ENCODE measurements at regions not wholly inside any gene's neighbourhood (a gene's known extent, or its start where the extent isn't known, plus 50 kb on each side); places are given as distances from the start of the nearest gene placed in this dataset.

- peaks cover 65% of the 10 kb centered on the region for H3K9me3 Mint-ChIP-seq
- H3K27me3 Mint-ChIP-seq (ENCODE audit: low read depth) = no peaks in the 10 kb centered on the region
- no peak overlapping the region for H3K27ac Mint-ChIP-seq
- DNase-seq (ENCODE audit: low spot score) = no peak
- H3K4me1 Mint-ChIP-seq (ENCODE audit: low read depth) = no peaks in the 10 kb centered on the region
- no peaks in the 10 kb centered on the region for H3K36me3 Mint-ChIP-seq (ENCODE audit: low read depth)
- no peak overlapping the region for H3K4me3 Mint-ChIP-seq
Observed at GRCh38 chr7:68336594-68336993, 1261.7 kb upstream of the AUTS2 start.

DNA sequence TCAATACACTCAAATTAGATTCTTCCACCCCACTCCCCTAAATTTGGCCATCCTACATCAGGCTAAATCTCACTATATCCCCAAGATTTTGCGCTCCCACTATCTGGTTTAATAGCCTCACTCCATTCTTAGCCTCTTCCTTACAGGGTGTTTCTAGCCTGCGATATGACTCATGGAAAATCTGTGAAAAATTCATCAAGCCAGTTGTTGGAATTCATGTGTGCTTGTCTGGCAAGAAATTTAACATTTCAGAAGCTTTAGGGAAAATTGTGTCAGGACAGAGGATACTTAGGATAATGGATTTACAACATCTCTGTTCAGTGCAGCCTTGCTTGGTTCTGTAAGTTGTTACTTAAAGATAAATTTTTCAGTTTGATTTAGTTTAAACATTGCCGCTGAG, 1249.9 kb upstream of the AUTS2 start:
- H3K4me3 Mint-ChIP-seq = no peak overlapping the region
- no peaks in the 10 kb centered on the region for H3K36me3 Mint-ChIP-seq (ENCODE audit: low read depth)
- H3K27me3 Mint-ChIP-seq (ENCODE audit: low read depth) = no peaks in the 10 kb centered on the region
- no peak for DNase-seq (ENCODE audit: low spot score)
- no peak overlapping the region for H3K27ac Mint-ChIP-seq
- peaks cover 51% of the 10 kb centered on the region for H3K9me3 Mint-ChIP-seq
- H3K4me1 Mint-ChIP-seq (ENCODE audit: low read depth) = no peaks in the 10 kb centered on the region

GRCh38 chr7:68362745-68363518, 1235.3 kb upstream of the AUTS2 start:
- Mint-ChIP-seq H3K9me3 (peaks cover 66% of the 10 kb centered on the region), H3K36me3 (ENCODE audit: low read depth) (no peaks in the 10 kb centered on the region), H3K4me3 (no peak overlapping the region), H3K4me1 (ENCODE audit: low read depth) (no peaks in the 10 kb centered on the region), H3K27ac (no peak overlapping the region), H3K27me3 (ENCODE audit: low read depth) (no peaks in the 10 kb centered on the region)
- DNase-seq (ENCODE audit: low spot score) = no peak

- no peaks in the 10 kb centered on the region for H3K4me1 Mint-ChIP-seq (ENCODE audit: low read depth)
- H3K9me3 Mint-ChIP-seq = peaks cover 68% of the 10 kb centered on the region
- no peak overlapping the region for H3K27ac Mint-ChIP-seq
- no peaks in the 10 kb centered on the region for H3K36me3 Mint-ChIP-seq (ENCODE audit: low read depth)
- no peak overlapping the region for H3K4me3 Mint-ChIP-seq
- no peak for DNase-seq (ENCODE audit: low spot score)
- H3K27me3 Mint-ChIP-seq (ENCODE audit: low read depth) = no peaks in the 10 kb centered on the region
Observed at GRCh38 chr7:68364886-68365625, 1233.2 kb upstream of the AUTS2 start.

DNA sequence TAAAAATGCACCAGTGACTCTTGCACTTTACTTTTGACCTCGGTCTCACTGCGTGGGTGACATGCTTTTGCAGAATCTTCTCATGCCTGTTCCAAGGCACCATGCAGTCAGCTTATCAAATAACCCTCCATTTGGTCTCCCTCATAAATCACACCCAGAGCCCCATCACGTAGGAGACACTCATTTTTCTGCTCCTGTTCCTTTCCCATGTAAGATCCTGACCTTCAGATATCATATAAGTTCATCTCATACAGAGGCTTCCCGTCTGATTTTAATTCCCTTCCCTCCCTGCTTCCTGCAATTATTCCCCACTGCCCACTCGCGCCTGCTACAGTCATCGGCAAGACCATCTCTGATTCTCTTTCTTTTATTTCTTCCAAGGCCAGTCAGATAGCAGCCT, 1226.3 kb upstream of the AUTS2 start:
- Mint-ChIP-seq H3K9me3 (peaks cover 57% of the 10 kb centered on the region), H3K4me1 (ENCODE audit: low read depth) (no peaks in the 10 kb centered on the region), H3K4me3 (no peak overlapping the region), H3K27me3 (ENCODE audit: low read depth) (no peaks in the 10 kb centered on the region), H3K36me3 (ENCODE audit: low read depth) (no peaks in the 10 kb centered on the region), H3K27ac (no peak overlapping the region)
- DNase-seq (ENCODE audit: low spot score) = no peak

DNA sequence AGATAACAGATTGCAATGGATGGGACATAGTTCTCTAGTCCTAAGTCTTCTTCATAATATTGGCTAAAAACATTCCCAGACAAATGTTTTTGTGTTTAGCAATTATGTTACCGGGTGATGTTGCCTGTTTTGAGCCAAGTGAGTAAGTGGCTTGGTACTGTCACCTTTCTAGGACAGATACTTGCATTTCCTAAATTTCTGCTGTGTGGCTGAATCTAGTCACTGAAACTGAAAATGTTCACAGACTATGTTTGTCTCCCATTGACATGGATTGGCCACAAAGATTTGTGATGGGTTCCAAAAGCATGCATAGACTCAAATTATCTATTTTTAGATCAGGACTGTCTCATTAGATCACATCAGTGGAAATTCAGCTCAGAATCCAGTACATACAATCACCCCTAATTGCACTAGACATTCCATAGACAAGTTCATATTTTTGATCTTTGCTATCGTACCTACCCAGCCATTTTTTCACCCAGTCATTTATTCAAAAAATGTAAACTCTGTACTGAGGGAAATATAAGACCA, 1222.1 kb upstream of the AUTS2 start:
- H3K4me1 Mint-ChIP-seq (ENCODE audit: low read depth) = no peaks in the 10 kb centered on the region
- no peak for DNase-seq (ENCODE audit: low spot score)
- H3K36me3 Mint-ChIP-seq (ENCODE audit: low read depth) = no peaks in the 10 kb centered on the region
- H3K4me3 Mint-ChIP-seq = no peak overlapping the region
- peaks cover 55% of the 10 kb centered on the region for H3K9me3 Mint-ChIP-seq
- no peaks in the 10 kb centered on the region for H3K27me3 Mint-ChIP-seq (ENCODE audit: low read depth)
- H3K27ac Mint-ChIP-seq = no peak overlapping the region

DNA sequence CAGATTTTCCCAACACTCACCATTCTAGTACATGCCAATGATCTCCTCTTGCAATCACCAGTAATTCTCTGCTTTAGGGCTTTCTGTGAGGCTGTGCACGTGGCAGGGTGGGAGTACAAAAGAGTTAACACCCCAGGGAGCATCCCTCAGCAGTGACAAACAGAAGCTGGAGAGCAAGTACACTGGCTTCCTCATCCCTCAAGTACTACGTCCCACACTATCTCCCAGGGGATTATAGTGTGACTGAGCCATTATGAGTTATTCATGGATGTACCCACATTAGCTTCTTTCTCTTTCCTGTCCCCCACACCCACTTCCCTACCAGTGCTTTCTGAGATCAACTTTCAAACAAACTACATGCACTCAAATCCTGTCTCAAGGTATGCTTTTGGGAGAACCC, 1216.5 kb upstream of the AUTS2 start:
- Mint-ChIP-seq H3K27ac (no peak overlapping the region), H3K36me3 (ENCODE audit: low read depth) (no peaks in the 10 kb centered on the region), H3K4me1 (ENCODE audit: low read depth) (no peaks in the 10 kb centered on the region), H3K27me3 (ENCODE audit: low read depth) (no peaks in the 10 kb centered on the region), H3K9me3 (peaks cover 62% of the 10 kb centered on the region), H3K4me3 (no peak overlapping the region)
- no peak for DNase-seq (ENCODE audit: low spot score)

- H3K4me3 Mint-ChIP-seq = no peak overlapping the region
- H3K9me3 Mint-ChIP-seq = peaks cover 59% of the 10 kb centered on the region
- H3K27me3 Mint-ChIP-seq (ENCODE audit: low read depth) = no peaks in the 10 kb centered on the region
- H3K27ac Mint-ChIP-seq = no peak overlapping the region
- DNase-seq (ENCODE audit: low spot score) = no peak
- H3K4me1 Mint-ChIP-seq (ENCODE audit: low read depth) = no peaks in the 10 kb centered on the region
- H3K36me3 Mint-ChIP-seq (ENCODE audit: low read depth) = no peaks in the 10 kb centered on the region
Observed at GRCh38 chr7:68384581-68384980, 1213.7 kb upstream of the AUTS2 start.

- Mint-ChIP-seq H3K4me3 (no peak overlapping the region), H3K27me3 (ENCODE audit: low read depth) (no peaks in the 10 kb centered on the region), H3K36me3 (ENCODE audit: low read depth) (no peaks in the 10 kb centered on the region), H3K27ac (no peak overlapping the region), H3K9me3 (peaks cover 59% of the 10 kb centered on the region), H3K4me1 (ENCODE audit: low read depth) (no peaks in the 10 kb centered on the region)
- no peak for DNase-seq (ENCODE audit: low spot score)
Observed at GRCh38 chr7:68393051-68393450, 1205.2 kb upstream of the AUTS2 start.

GRCh38 chr7:68394131-68394530, 1204.1 kb upstream of the AUTS2 start:
- Mint-ChIP-seq H3K27ac (no peak overlapping the region), H3K27me3 (ENCODE audit: low read depth) (no peaks in the 10 kb centered on the region), H3K36me3 (ENCODE audit: low read depth) (no peaks in the 10 kb centered on the region), H3K9me3 (peaks cover 60% of the 10 kb centered on the region), H3K4me1 (ENCODE audit: low read depth) (no peaks in the 10 kb centered on the region), H3K4me3 (no peak overlapping the region)
- no peak for DNase-seq (ENCODE audit: low spot score)

- peaks cover 58% of the 10 kb centered on the region for H3K9me3 Mint-ChIP-seq
- no peaks in the 10 kb centered on the region for H3K36me3 Mint-ChIP-seq (ENCODE audit: low read depth)
- H3K27ac Mint-ChIP-seq = no peak overlapping the region
- DNase-seq (ENCODE audit: low spot score) = no peak
- H3K27me3 Mint-ChIP-seq (ENCODE audit: low read depth) = no peaks in the 10 kb centered on the region
- no peak overlapping the region for H3K4me3 Mint-ChIP-seq
- H3K4me1 Mint-ChIP-seq (ENCODE audit: low read depth) = no peaks in the 10 kb centered on the region
Observed at GRCh38 chr7:68399991-68400590, 1198.2 kb upstream of the AUTS2 start.

DNA sequence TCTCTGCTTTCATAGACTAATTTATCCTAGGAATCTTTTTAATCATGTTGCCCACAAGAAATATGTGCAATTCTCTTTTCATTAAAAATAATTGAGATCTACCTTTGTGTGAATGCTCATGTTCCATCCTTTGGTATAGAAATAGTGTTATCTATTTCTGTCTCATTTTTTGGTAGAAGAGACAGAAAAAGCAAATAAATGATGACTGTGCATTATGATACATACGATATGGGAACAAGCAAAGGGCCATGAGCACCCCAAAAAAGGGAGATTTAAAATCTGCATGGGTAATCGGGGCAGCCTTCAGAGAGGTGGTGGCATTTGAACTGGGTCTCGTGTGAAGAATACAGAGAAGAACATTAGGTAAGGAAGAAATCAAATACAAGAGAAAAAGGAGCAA, 1197.5 kb upstream of the AUTS2 start:
- H3K36me3 Mint-ChIP-seq (ENCODE audit: low read depth) = no peaks in the 10 kb centered on the region
- H3K4me3 Mint-ChIP-seq = no peak overlapping the region
- no peak overlapping the region for H3K27ac Mint-ChIP-seq
- H3K27me3 Mint-ChIP-seq (ENCODE audit: low read depth) = no peaks in the 10 kb centered on the region
- H3K4me1 Mint-ChIP-seq (ENCODE audit: low read depth) = no peaks in the 10 kb centered on the region
- H3K9me3 Mint-ChIP-seq = peaks cover 64% of the 10 kb centered on the region
- no peak for DNase-seq (ENCODE audit: low spot score)

GRCh38 chr7:68401313-68401712, 1197.0 kb upstream of the AUTS2 start:
- Mint-ChIP-seq H3K9me3 (peaks cover 61% of the 10 kb centered on the region), H3K36me3 (ENCODE audit: low read depth) (no peaks in the 10 kb centered on the region), H3K4me3 (no peak overlapping the region), H3K4me1 (ENCODE audit: low read depth) (no peaks in the 10 kb centered on the region), H3K27ac (no peak overlapping the region), H3K27me3 (ENCODE audit: low read depth) (no peaks in the 10 kb centered on the region)
- no peak for DNase-seq (ENCODE audit: low spot score)

DNA sequence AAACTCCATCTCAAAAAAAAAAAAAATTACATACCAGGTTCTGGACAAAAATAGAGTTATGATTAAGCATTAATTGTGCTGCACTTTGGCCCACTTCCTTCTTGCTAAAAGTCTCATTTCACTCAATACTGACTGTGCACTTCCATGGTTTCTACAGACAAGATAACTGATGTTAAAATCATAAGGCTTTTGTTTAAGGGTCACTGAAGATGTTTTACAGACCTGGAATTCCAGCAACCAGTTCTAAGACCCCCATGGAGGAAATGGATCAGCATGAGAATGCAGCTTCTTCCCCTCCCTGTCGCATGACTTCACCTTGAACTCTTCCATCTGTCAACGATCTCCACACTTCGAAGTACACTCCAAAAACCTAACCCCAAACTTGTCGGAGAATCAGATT, 1191.8 kb upstream of the AUTS2 start:
- Mint-ChIP-seq H3K4me3 (no peak overlapping the region), H3K4me1 (ENCODE audit: low read depth) (no peaks in the 10 kb centered on the region), H3K27me3 (ENCODE audit: low read depth) (no peaks in the 10 kb centered on the region), H3K27ac (no peak overlapping the region), H3K9me3 (peaks cover 43% of the 10 kb centered on the region), H3K36me3 (ENCODE audit: low read depth) (no peaks in the 10 kb centered on the region)
- DNase-seq (ENCODE audit: low spot score) = no peak
